NCI-H345 treated with DMSO at 0.1 percent for 48 hours (cell line): ENCODE measurements at regions not wholly inside any gene's neighbourhood (a gene's known extent, or its start where the extent isn't known, plus 50 kb on each side); places are given as distances from the start of the nearest gene placed in this dataset.

Experiments used
- DNase-seq: peaks from one replicate; lab custom pipeline; 2025; ENCODE audit not compliant: unreplicated experiment; lab: John Stamatoyannopoulos, UW

- DNase-seq: no peak
Measured at GRCh38 chr16:86899757-86900156, 321.4 kb downstream of the FOXL1 start.

- no peak for DNase-seq
Measured at GRCh38 chr16:86901483-86901882, 323.1 kb downstream of the FOXL1 start.

- no peak for DNase-seq
Measured at GRCh38 chr16:86902656-86903001, 324.3 kb downstream of the FOXL1 start.

- no peak for DNase-seq
Measured at GRCh38 chr16:86903068-86903467, 324.7 kb downstream of the FOXL1 start.

GRCh38 chr16:86905302-86905701, 327.0 kb downstream of the FOXL1 start:
- DNase-seq: no peak

GRCh38 chr16:86906623-86907022, 328.3 kb downstream of the FOXL1 start:
- no peak for DNase-seq

GRCh38 chr16:86909359-86910160, 331.2 kb downstream of the FOXL1 start:
- no peak for DNase-seq

- no peak for DNase-seq
Measured at GRCh38 chr16:86910161-86910769, 331.9 kb downstream of the FOXL1 start.

GRCh38 chr16:86911437-86911958, 333.1 kb downstream of the FOXL1 start:
- no peak for DNase-seq

- no peak for DNase-seq
Measured at GRCh38 chr16:86913886-86914285, 335.5 kb downstream of the FOXL1 start.

- no peak for DNase-seq
Measured at GRCh38 chr16:86914876-86915717, 336.7 kb downstream of the FOXL1 start.

- DNase-seq: no peak
Measured at GRCh38 chr16:86917471-86918365, 339.4 kb downstream of the FOXL1 start.

- no peak for DNase-seq
Measured at GRCh38 chr16:86918637-86919036, 340.3 kb downstream of the FOXL1 start.

- DNase-seq: no peak
Measured at GRCh38 chr16:86919078-86919477, 340.7 kb downstream of the FOXL1 start.

GRCh38 chr16:86919578-86920305, 341.4 kb downstream of the FOXL1 start:
- no peak for DNase-seq

- DNase-seq: no peak
Measured at GRCh38 chr16:86921289-86921688, 342.9 kb downstream of the FOXL1 start.

GRCh38 chr16:86922311-86922710, 344.0 kb downstream of the FOXL1 start:
- no peak for DNase-seq

- no peak for DNase-seq
Measured at GRCh38 chr16:86923656-86924055, 345.3 kb downstream of the FOXL1 start.

- DNase-seq: no peak
Measured at GRCh38 chr16:86924537-86924936, 346.2 kb downstream of the FOXL1 start.
